ENCODE measurements at regions not wholly inside any gene's neighbourhood (a gene's known extent, or its start where the extent isn't known, plus 50 kb on each side); places are given as distances from the start of the nearest gene placed in this dataset.

DNA sequence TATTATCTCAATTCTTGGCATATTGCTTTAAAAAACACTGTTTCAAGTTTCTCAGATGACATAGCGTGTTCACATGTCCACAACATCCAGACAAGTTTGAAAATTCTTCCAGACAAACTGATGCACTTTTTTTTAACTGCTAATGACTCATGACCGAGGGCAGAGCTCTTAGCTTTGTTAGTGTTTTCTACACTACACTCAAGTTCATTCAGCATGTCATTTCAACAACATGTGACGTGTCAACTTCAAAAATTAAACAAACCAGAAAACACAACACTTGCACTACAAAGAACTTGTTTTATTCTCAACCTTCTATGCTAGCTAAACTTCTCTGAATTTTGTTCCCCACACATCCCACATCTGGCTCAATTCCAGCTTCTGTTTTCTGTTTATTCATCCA lies 1186.3 kb upstream of the FLRT2 start:
- no peak for DNase-seq (ENCODE audit: low read depth in 1 of 2, low spot score in 1 of 2)
- no peak overlapping the region for H3K27ac ChIP-seq (replicated peaks)
- TF ChIP-seq SPI1 (IDR thresholded peaks at IDR 0.05; ENCODE audit: borderline replicate concordance, low read depth) (no peak), GABPA (IDR thresholded peaks at IDR 0.05; ENCODE audit: low read depth) (no peak), POLR2AphosphoS5 (IDR thresholded peaks at IDR 0.05; ENCODE audit: low read depth) (no peak)
- TF ChIP-seq, protein P1, sequence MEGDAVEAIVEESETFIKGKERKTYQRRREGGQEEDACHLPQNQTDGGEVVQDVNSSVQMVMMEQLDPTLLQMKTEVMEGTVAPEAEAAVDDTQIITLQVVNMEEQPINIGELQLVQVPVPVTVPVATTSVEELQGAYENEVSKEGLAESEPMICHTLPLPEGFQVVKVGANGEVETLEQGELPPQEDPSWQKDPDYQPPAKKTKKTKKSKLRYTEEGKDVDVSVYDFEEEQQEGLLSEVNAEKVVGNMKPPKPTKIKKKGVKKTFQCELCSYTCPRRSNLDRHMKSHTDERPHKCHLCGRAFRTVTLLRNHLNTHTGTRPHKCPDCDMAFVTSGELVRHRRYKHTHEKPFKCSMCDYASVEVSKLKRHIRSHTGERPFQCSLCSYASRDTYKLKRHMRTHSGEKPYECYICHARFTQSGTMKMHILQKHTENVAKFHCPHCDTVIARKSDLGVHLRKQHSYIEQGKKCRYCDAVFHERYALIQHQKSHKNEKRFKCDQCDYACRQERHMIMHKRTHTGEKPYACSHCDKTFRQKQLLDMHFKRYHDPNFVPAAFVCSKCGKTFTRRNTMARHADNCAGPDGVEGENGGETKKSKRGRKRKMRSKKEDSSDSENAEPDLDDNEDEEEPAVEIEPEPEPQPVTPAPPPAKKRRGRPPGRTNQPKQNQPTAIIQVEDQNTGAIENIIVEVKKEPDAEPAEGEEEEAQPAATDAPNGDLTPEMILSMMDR (IDR thresholded peaks at IDR 0.05; ENCODE audit: insufficient read depth, low read length) = no peak
- TF ChIP-seq, protein P2, sequence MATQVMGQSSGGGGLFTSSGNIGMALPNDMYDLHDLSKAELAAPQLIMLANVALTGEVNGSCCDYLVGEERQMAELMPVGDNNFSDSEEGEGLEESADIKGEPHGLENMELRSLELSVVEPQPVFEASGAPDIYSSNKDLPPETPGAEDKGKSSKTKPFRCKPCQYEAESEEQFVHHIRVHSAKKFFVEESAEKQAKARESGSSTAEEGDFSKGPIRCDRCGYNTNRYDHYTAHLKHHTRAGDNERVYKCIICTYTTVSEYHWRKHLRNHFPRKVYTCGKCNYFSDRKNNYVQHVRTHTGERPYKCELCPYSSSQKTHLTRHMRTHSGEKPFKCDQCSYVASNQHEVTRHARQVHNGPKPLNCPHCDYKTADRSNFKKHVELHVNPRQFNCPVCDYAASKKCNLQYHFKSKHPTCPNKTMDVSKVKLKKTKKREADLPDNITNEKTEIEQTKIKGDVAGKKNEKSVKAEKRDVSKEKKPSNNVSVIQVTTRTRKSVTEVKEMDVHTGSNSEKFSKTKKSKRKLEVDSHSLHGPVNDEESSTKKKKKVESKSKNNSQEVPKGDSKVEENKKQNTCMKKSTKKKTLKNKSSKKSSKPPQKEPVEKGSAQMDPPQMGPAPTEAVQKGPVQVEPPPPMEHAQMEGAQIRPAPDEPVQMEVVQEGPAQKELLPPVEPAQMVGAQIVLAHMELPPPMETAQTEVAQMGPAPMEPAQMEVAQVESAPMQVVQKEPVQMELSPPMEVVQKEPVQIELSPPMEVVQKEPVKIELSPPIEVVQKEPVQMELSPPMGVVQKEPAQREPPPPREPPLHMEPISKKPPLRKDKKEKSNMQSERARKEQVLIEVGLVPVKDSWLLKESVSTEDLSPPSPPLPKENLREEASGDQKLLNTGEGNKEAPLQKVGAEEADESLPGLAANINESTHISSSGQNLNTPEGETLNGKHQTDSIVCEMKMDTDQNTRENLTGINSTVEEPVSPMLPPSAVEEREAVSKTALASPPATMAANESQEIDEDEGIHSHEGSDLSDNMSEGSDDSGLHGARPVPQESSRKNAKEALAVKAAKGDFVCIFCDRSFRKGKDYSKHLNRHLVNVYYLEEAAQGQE (IDR thresholded peaks at IDR 0.05; ENCODE audit: insufficient replicate concordance, low read depth) = no peak
- H3K4me3 ChIP-seq (replicated peaks; ENCODE audit: insufficient read depth, low read length) = no peak overlapping the region
- H3K27me3 ChIP-seq (ENCODE audit: insufficient read depth, poor library complexity, severe bottlenecking) = no peaks in the 10 kb centered on the region

DNA sequence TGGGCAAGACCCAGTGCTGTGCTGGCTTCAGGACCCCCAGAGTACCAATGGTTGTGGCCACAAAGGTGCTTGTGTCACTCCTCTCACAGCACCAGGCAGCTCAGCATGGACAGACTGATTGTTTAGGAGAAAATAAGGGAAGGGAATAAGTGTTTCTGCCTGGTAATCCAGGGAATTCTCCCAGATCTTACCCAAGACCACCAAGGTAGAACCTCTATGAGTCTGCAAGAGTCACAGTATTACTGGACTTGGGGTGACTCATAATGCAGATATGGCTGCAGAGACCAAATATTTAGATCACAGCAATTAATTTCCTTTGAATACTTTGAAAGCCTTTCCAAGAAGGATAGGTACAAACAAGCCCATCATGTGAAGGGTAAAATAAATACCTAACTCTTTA lies 1178.3 kb upstream of the FLRT2 start:
- Histone ChIP-seq H3K27ac (replicated peaks) (no peak overlapping the region), H3K27me3 (ENCODE audit: insufficient read depth, poor library complexity, severe bottlenecking) (no peaks in the 10 kb centered on the region), H3K4me3 (replicated peaks; ENCODE audit: insufficient read depth, low read length) (no peak overlapping the region)
- TF ChIP-seq, protein P2 (IDR thresholded peaks at IDR 0.05; ENCODE audit: insufficient replicate concordance, low read depth) = no peak
- no peak for TF ChIP-seq POLR2AphosphoS5 (IDR thresholded peaks at IDR 0.05; ENCODE audit: low read depth)
- TF ChIP-seq SPI1 (IDR thresholded peaks at IDR 0.05; ENCODE audit: borderline replicate concordance, low read depth) = no peak
- TF ChIP-seq, protein P1 (IDR thresholded peaks at IDR 0.05; ENCODE audit: insufficient read depth, low read length) = no peak
- TF ChIP-seq GABPA (IDR thresholded peaks at IDR 0.05; ENCODE audit: low read depth) = no peak
- DNase-seq (ENCODE audit: low read depth in 1 of 2, low spot score in 1 of 2) = no peak

- no peak for TF ChIP-seq SPI1 (IDR thresholded peaks at IDR 0.05; ENCODE audit: borderline replicate concordance, low read depth)
- DNase-seq (ENCODE audit: low read depth in 1 of 2, low spot score in 1 of 2) = no peak
- no peaks in the 10 kb centered on the region for H3K27me3 ChIP-seq (ENCODE audit: insufficient read depth, poor library complexity, severe bottlenecking)
- H3K27ac ChIP-seq (replicated peaks) = no peak overlapping the region
- H3K4me3 ChIP-seq (replicated peaks; ENCODE audit: insufficient read depth, low read length) = no peak overlapping the region
Observed at GRCh38 chr14:84361476-84361875, 1168.5 kb upstream of the FLRT2 start.

- TF ChIP-seq, protein P2 (IDR thresholded peaks at IDR 0.05; ENCODE audit: insufficient replicate concordance, low read depth) = no peak
- TF ChIP-seq GABPA (IDR thresholded peaks at IDR 0.05; ENCODE audit: low read depth) = no peak
- no peak for TF ChIP-seq SPI1 (IDR thresholded peaks at IDR 0.05; ENCODE audit: borderline replicate concordance, low read depth)
- TF ChIP-seq, protein P1 (IDR thresholded peaks at IDR 0.05; ENCODE audit: insufficient read depth, low read length) = no peak
- no peak for TF ChIP-seq POLR2AphosphoS5 (IDR thresholded peaks at IDR 0.05; ENCODE audit: low read depth)
- Histone ChIP-seq H3K27me3 (ENCODE audit: insufficient read depth, poor library complexity, severe bottlenecking) (no peaks in the 10 kb centered on the region), H3K27ac (replicated peaks) (no peak overlapping the region), H3K4me3 (replicated peaks; ENCODE audit: insufficient read depth, low read length) (no peak overlapping the region)
- DNase-seq (ENCODE audit: low read depth in 1 of 2, low spot score in 1 of 2) = no peak
Observed at GRCh38 chr14:84375235-84375634, 1154.7 kb upstream of the FLRT2 start.
